PC-9 (cell line): ENCODE measurements at regions not wholly inside any gene's neighbourhood (a gene's known extent, or its start where the extent isn't known, plus 50 kb on each side); places are given as distances from the start of the nearest gene placed in this dataset.

Experiments
- EZH2 ChIP-seq: fragments of 200-600 bp; sonication (generic); IDR thresholded peaks from 2 replicates; pipeline ENCODE4 v1.8.0; 2017; ENCODE audit warnings: antibody characterized with exemption, low read depth
- TF ChIP-seq, protein P1 (sequence below): fragments of 200-600 bp; sonication (generic); conservative IDR thresholded peaks from 2 replicates; pipeline ENCODE4 v1.6.1; 2017; ENCODE audit warnings: mixed run types, antibody characterized with exemption, mild to moderate bottlenecking, moderate library complexity

- TF ChIP-seq, protein P1, sequence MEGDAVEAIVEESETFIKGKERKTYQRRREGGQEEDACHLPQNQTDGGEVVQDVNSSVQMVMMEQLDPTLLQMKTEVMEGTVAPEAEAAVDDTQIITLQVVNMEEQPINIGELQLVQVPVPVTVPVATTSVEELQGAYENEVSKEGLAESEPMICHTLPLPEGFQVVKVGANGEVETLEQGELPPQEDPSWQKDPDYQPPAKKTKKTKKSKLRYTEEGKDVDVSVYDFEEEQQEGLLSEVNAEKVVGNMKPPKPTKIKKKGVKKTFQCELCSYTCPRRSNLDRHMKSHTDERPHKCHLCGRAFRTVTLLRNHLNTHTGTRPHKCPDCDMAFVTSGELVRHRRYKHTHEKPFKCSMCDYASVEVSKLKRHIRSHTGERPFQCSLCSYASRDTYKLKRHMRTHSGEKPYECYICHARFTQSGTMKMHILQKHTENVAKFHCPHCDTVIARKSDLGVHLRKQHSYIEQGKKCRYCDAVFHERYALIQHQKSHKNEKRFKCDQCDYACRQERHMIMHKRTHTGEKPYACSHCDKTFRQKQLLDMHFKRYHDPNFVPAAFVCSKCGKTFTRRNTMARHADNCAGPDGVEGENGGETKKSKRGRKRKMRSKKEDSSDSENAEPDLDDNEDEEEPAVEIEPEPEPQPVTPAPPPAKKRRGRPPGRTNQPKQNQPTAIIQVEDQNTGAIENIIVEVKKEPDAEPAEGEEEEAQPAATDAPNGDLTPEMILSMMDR, result no peak
- no peak for TF ChIP-seq EZH2
Measured at GRCh38 chr9:78502566-78502965, 205.6 kb downstream of the PSAT1 start.
